Kidney epithelial cell (primary cell): ENCODE measurements at regions not wholly inside any gene's neighbourhood (a gene's known extent, or its start where the extent isn't known, plus 50 kb on each side); places are given as distances from the start of the nearest gene placed in this dataset.

Experiments
- DNase-seq: peaks from one replicate; pipeline ENCODE4 v3.0.0-alpha.2; 2010; ENCODE audit warnings: low read depth
- H3K27me3 ChIP-seq: 2 replicates; pipeline ENCODE4 v1.6.0; 2011; ENCODE audit warnings: low read length; ENCODE audit not compliant: control insufficient read depth, insufficient read depth
- H3K36me3 ChIP-seq: 2 replicates; pipeline ENCODE4 v1.5.1; 2011; ENCODE audit warnings: low read length; ENCODE audit not compliant: control insufficient read depth, insufficient read depth
- H3K4me3 ChIP-seq: 2 replicates; pipeline ENCODE4 v1.5.1; 2011; ENCODE audit warnings: low read depth, mild to moderate bottlenecking, control low read depth, low read length
- TF ChIP-seq, protein P1 (sequence below): IDR thresholded peaks from 2 replicates; pipeline ENCODE4 v1.5.1; 2011; ENCODE audit warnings: mild to moderate bottlenecking, moderate library complexity, low read length, control low read depth, inconsistent platforms; ENCODE audit not compliant: insufficient read depth, poor library complexity, severe bottlenecking

DNA sequence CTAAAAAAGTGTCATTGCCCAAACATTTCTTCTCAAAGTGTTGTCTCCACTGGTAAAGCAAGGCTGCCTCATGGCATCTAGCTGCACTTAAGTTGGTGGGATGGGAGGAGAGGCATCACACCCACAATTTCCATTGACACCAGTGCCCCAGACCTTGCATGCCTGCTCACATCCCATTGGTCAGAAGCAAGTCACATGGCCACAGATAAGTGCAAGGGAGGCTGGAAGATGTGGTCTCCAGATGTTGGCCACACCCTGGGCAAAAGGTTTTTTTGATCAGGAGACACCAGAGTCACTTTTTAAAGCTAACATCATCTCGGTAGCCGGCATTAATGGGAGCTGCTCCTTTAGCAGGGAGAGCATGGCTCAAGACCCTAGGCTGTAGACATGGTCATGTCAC is 157.1 kb upstream of the CST7 start:
- Histone ChIP-seq H3K4me3 (no peak overlapping the region), H3K27me3 (no peaks in the 10 kb centered on the region), H3K36me3 (no peaks in the 10 kb centered on the region)
- TF ChIP-seq, protein P1, sequence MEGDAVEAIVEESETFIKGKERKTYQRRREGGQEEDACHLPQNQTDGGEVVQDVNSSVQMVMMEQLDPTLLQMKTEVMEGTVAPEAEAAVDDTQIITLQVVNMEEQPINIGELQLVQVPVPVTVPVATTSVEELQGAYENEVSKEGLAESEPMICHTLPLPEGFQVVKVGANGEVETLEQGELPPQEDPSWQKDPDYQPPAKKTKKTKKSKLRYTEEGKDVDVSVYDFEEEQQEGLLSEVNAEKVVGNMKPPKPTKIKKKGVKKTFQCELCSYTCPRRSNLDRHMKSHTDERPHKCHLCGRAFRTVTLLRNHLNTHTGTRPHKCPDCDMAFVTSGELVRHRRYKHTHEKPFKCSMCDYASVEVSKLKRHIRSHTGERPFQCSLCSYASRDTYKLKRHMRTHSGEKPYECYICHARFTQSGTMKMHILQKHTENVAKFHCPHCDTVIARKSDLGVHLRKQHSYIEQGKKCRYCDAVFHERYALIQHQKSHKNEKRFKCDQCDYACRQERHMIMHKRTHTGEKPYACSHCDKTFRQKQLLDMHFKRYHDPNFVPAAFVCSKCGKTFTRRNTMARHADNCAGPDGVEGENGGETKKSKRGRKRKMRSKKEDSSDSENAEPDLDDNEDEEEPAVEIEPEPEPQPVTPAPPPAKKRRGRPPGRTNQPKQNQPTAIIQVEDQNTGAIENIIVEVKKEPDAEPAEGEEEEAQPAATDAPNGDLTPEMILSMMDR = no peak
- no peak for DNase-seq

DNA sequence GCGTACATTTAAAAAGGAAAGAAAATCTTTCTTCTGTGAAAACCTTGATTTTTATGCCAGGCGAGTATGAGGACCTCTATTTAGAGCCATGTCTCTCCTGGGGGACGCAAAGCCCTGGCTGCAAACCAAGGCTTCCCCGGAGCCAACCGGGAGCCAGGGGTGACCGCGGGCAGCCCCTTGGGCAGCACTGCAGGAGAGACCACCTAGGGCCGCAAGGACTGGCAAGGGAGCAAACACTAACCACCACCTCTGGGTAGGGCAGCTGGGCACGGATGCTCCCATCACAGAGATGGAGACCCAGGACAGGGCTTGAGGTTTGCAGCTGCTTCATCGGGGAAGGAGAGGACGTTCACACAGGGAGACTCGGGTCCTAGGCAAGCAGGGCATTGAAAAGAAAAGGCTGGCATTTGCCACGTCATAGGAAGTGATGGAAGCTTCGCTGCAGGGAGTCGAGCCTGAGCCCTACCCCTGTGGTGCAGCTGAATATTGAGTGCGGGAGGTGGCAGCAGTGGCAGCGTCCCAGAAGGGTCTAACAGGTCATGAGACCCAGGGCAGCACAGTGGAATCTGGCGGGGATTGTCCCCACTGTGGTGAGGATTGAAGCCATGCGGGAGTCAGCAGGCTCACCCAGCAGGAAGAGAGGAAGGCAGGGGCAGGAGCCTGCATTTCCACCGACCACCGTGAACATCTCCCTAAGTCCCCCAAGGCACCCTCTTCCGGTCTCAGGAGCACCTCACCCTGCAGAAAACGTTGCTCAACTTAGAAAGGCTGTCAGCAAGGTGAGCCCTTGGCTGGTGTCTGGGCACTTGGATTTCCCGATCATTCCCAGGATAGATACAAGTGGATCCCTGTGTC is 156.2 kb upstream of the CST7 start:
- DNase-seq = no peak
- no peaks in the 10 kb centered on the region for H3K27me3 ChIP-seq
- TF ChIP-seq, protein P1 = no peak
- no peak overlapping the region for H3K4me3 ChIP-seq
- H3K36me3 ChIP-seq = no peaks in the 10 kb centered on the region

DNA sequence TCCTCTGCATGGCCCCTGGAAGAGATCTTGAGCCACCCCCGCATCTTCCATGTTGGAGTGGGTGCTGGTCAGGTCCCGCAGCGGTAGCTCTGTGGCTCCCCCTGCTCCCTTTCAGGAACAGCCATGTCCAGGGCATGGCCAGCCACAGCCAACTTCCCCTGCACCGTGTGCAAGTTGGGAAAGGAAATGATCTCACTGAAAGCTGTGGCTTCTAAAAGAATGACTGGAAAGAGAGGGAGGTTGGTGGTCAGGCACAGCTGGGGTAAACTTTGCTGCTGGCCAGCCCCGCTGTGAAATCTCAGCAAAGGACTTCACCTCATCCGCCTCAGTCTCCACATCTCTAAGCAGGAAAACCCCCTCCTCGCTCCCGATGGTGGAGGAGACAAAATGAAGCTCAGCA is 153.6 kb upstream of the CST7 start:
- Histone ChIP-seq H3K36me3 (no peaks in the 10 kb centered on the region), H3K4me3 (no peak overlapping the region), H3K27me3 (no peaks in the 10 kb centered on the region)
- no peak for DNase-seq
- TF ChIP-seq, protein P1 = no peak

DNA sequence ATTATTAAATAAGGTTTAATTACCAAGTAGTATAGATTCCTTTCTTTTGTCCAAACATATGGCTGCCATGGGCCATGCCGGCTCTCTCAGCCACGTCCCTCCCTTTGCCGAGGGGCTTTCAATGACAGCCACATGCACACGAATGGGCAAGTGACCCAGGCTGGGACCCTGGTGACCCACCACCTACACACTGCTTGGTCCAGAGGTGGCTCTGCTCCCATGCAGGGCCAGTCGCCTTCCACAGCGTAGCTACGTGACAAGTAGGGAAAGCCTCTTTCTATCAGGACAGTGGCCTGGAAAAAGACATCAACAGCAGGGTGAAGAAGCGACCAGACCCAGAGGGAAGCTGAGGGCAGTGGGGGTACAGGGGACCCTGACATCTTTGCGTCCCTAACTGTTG is 152.8 kb upstream of the CST7 start:
- H3K4me3 ChIP-seq = no peak overlapping the region
- no peak for DNase-seq
- TF ChIP-seq, protein P1 = no peak
- H3K36me3 ChIP-seq = no peaks in the 10 kb centered on the region
- no peaks in the 10 kb centered on the region for H3K27me3 ChIP-seq

DNA sequence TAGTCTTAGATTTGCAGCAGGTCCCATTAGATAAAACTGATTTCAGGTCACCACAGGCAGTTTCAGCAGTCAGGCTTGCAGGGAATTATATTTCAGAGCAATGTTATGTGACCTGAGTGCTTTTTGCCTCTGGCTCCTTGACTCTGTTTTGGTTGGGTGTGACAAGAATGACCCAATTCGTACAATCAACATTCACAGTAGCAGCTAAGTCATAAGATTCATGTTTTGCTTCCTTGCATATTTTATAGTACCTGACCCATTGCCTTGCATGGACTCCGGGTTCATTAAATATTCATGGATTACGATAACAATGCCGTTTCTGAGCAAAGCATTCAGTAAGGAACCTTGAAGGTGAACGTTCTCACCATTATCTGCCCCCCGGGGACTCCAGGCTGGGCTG is 152.0 kb upstream of the CST7 start:
- Histone ChIP-seq H3K27me3 (no peaks in the 10 kb centered on the region), H3K36me3 (no peaks in the 10 kb centered on the region), H3K4me3 (no peak overlapping the region)
- no peak for DNase-seq
- TF ChIP-seq, protein P1 = no peak
